NCI-H1092 treated with DMSO at 0.1 percent for 48 hours (cell line): ENCODE measurements at regions not wholly inside any gene's neighbourhood (a gene's known extent, or its start where the extent isn't known, plus 50 kb on each side); places are given as distances from the start of the nearest gene placed in this dataset.
"Not testable (repeated sequence)": the region's sequence is repeated elsewhere in the genome, so short reads cannot be mapped to it uniquely, and the experiment has no call there.

Experiments used
- DNase-seq: peaks from one replicate; lab custom pipeline; 2025; lab: John Stamatoyannopoulos, UW

- DNase-seq = no peak
Measured at GRCh38 chr6:155762649-155763048, 307.0 kb upstream of the NOX3 start.

GRCh38 chr6:155755452-155755851 is 299.8 kb upstream of the NOX3 start:
- DNase-seq = no peak

DNA sequence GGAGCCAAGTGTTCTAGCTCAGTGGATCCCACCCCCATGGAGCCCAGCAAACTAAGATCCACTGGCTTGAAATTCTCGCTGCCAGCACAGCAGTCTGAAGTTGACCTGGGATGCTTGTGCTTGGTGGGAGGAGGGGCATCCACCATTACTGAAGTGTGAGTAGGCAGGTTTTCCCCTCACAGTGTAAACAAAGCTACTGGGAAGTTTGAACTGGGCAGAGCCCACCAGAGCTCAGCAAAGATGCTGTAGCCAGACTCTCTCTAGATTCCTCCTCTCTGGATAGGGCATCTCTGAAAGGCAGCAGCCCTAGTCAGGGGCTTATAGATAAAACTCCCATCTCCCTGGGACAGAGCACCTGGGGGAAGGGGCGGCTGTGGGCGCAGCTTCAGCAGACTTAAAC is 293.1 kb upstream of the NOX3 start:
- DNase-seq = not testable (repeated sequence)

GRCh38 chr6:155747491-155747890 is 291.9 kb upstream of the NOX3 start:
- DNase-seq = no peak

DNA sequence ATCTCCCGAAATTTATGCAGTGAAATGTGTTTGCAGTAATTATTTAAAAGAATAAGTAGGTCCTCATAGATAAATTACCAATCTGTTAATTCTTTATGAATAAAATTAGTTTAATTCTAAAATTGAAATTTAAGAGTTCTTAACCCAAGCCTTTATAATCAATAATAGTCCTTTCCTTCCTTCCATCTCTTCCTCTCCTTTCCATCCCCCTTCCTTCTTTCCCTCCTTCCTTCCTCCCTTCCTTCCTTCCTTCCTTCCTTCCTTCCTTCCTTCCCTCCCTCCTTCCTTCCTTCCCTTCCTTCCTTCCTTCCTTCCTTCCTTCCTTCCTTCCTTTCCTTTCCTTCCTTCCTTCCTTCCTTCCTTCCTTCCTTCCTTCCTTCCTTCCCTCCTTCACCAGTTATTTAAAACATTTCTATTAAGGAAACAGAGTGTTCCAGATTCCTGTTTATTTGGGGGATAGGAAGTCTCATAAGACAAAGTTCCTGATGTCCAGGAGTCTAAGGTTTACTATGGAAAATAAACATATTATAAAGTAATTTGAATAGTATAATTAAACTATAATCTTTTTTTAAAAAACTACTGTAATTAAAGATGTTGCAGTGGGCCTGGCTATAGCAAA is 285.3 kb upstream of the NOX3 start:
- DNase-seq = no peak

- DNase-seq = no peak
Measured at GRCh38 chr6:155738602-155739105, 283.0 kb upstream of the NOX3 start.

- DNase-seq = no peak
Measured at GRCh38 chr6:155717374-155717773, 261.7 kb upstream of the NOX3 start.

DNA sequence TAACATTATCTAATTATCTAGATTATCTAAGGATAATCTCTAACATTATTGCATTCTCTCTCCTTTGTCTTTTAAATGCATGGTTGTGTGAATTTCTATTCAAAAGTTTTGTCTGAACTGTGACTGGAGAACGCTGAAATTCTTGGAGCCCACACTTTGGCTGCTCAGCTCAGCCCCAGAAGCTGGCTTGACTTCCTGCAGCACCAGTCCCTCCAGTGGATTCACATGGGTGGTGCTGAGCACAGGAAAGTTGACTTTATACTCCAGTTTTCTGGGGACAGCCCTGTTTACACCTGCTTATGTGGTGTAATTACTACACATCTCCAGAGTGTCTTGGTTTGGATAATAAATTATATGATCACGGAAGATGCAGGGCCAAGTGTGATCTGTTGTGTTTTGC is 255.1 kb upstream of the NOX3 start:
- DNase-seq = no peak

DNA sequence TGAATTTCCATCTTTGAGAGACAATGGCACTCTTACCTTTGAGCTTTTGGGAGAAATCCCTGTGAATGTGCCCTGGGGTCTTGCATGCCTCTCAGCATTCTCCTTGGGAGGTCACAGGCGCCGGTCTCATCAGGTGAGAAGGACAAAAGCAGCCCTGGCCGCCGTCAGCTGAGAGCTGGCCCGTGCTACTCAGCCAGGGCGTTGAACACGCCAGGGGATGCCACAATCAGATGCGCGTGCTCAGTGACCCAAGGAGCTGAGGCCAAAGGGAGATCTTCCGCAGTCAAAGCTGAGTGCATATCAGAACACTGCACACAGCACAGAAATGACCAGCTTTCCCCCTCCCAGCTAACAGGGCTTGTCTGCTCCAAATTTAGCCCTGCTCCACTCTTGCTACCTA is 253.6 kb upstream of the NOX3 start:
- no peak for DNase-seq

DNA sequence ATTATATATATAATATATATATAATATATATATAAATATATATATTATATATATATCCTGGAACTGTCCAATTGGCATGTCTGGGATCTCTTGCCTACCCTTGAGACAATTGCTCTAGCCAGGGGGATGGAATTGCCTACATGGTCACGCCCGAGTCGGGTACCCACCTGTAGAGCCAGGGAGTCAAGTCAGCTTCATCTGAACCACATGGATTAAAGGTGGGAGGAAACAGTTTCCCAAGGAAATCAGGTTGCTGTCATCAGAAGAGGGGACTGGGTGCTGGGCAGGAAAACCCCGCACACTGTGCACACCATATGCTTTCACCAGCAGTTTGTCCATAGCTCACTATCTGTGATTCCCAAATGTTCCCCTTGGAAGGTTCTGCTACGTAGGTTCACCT is 252.5 kb upstream of the NOX3 start:
- no peak for DNase-seq

DNA sequence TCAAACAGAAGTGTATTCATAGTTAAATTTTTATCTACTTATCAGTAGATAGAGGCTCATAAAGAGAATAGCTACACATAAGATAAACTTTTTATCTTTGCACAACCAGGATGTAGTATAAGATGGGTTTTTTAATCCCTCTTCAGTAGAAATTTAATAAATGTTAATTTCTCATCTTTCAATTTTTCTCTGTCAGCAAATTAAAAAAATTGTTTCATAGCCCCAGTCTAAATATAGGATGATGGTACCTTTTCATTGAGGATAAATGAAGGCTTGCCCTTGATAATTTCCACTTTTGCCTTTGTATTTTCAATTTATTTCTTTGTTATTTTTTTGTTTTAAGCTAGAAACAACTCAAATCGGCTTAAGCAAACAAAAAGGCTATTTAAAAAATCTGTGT is 251.2 kb upstream of the NOX3 start:
- no peak for DNase-seq

- DNase-seq = no peak
Measured at GRCh38 chr6:155706341-155706740, 250.7 kb upstream of the NOX3 start.

- no peak for DNase-seq
Measured at GRCh38 chr6:155701342-155701741, 245.7 kb upstream of the NOX3 start.

DNA sequence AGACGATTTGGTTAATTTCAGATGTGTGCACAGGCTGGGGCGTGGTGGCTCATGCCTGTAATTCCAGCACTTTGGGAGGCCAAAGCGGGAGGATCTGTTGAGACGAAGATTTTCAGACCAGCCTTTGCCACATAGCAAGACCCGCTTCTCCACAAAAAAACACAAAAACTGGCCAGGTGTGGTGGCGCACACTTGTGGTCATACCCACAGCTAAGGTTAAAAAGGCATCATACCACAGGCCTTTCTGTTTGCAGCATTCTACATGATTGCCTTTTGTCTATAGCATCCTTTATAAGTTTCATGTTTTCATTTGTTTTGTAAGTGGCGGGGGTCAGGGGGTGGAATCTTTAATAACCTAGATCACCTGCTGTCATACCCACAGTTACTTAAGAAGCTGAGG is 239.9 kb upstream of the NOX3 start:
- DNase-seq = no peak

GRCh38 chr6:155694419-155694790 is 238.8 kb upstream of the NOX3 start:
- no peak for DNase-seq

GRCh38 chr6:155693573-155694418 is 238.2 kb upstream of the NOX3 start:
- DNase-seq = peak; percentile 8

- DNase-seq = no peak
Measured at GRCh38 chr6:155690820-155691219, 235.2 kb upstream of the NOX3 start.

- DNase-seq = no peak
Measured at GRCh38 chr6:155687645-155688044, 232.0 kb upstream of the NOX3 start.

- no peak for DNase-seq
Measured at GRCh38 chr6:155684416-155685196, 229.0 kb upstream of the NOX3 start.

GRCh38 chr6:155678361-155678760 is 222.7 kb upstream of the NOX3 start:
- no peak for DNase-seq

DNA sequence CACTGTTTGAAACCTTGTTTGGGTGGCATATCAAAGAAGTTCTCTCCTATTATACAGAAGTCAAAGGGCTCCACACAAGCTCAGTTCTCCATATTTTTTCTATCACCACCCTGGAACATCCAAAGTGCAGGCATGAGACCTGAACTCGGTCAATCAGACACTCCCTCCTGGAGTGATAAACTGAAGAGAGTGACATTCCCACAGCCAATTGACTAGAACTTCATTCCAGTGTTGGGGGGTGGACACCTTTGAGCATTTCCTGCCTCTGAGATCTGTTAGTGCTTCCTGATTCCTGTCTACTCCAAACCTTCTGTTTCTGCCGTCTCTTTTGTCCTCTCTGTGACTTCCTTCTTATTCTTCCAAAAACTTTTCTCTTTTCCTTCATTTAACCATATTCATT is 220.7 kb upstream of the NOX3 start:
- no peak for DNase-seq

DNA sequence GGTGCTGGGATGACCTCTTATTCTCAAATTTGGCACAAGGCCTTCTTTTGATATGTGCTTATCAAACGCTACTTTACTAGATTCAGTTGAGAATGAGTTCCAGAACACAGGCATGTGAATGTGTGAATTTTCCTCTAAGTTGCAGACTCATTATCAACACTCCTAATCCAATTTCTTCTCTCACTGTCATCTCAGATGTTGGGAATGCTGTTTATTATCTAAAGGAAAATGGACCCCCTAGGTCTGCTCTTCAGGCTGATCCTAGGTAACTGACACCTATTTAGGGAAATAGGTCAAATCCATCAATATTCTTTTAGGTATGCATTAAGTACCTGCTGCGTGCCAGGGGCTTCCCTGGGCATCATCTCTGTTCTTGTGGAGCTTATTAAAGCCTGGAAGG is 215.0 kb upstream of the NOX3 start:
- no peak for DNase-seq
